ENCODE measurements at regions not wholly inside any gene's neighbourhood (a gene's known extent, or its start where the extent isn't known, plus 50 kb on each side); places are given as distances from the start of the nearest gene placed in this dataset.

GRCh38 chr1:117278531-117278930 is 67.8 kb upstream of the VTCN1 start:
- H3K4me1 ChIP-seq = no peaks in the 10 kb centered on the region
- TF ChIP-seq CTCF (IDR thresholded peaks at IDR 0.05) = no peak
- no peak for DNase-seq (ENCODE audit: low spot score)
- H3K4me3 ChIP-seq = no peak overlapping the region
- no peaks in the 10 kb centered on the region for H3K36me3 ChIP-seq
- H3K27me3 ChIP-seq = no peaks in the 10 kb centered on the region
- no peak overlapping the region for H3K27ac ChIP-seq
- no peaks in the 10 kb centered on the region for H3K9me3 ChIP-seq

DNA sequence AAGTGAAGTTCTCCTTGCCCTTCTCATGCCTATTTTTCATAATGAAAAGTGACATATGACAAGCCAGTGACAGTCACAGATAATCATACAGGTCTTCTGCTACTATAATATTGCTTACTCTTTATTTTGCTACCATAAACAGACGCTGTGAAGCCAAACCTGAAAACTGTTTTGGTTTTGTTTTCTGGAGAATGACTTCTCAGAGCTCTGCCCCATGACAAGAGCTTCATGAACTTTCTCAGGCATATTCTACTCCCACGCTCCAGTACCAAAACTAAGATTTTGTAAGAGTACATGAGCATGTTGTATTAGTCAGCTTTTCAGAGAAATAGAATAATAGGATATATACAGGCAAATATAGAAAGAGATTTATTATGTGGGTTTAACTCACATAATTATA is 64.3 kb upstream of the VTCN1 start:
- no peak for TF ChIP-seq CTCF (IDR thresholded peaks at IDR 0.05)
- H3K4me3 ChIP-seq = no peak overlapping the region
- DNase-seq (ENCODE audit: low spot score) = no peak

DNA sequence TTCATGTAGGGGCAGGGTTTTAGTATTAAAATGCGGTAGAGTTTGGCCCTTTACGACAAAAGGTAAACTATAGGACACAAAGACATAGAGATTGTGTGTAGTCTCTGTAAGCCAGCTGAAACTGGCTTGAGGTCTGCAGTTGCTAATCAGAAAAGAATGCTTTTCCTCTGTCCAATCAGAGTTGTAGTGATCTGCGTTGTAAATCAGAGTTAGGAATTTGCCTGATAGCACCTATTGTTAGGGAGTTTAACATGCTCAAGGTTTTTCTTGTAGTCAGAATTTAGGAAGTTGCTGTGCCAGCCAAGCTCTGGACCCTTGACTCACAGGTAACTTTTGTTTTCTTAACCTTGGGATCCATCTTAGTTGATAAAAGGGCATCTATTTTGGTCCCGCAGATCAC is 61.2 kb upstream of the VTCN1 start:
- DNase-seq (ENCODE audit: low spot score) = no peak
- no peaks in the 10 kb centered on the region for H3K27me3 ChIP-seq
- TF ChIP-seq CTCF (IDR thresholded peaks at IDR 0.05) = no peak

More for the DNA sequence above, 64.3 kb upstream of the VTCN1 start:
- H3K27me3 ChIP-seq = no peaks in the 10 kb centered on the region
- no peak overlapping the region for H3K27ac ChIP-seq
- H3K9me3 ChIP-seq = peaks cover 0 to 7% of the 10 kb centered on the region in 2 donors
- no peaks in the 10 kb centered on the region for H3K36me3 ChIP-seq
- no peaks in the 10 kb centered on the region for H3K4me1 ChIP-seq

GRCh38 chr1:117271129-117271528 is 60.4 kb upstream of the VTCN1 start:
- Histone ChIP-seq H3K4me1 (peaks cover 0 to 4% of the 10 kb centered on the region in 2 donors), H3K36me3 (no peaks in the 10 kb centered on the region), H3K9me3 (peaks cover 0 to 7% of the 10 kb centered on the region in 2 donors), H3K27ac (no peak overlapping the region), H3K4me3 (no peak overlapping the region), H3K27me3 (no peaks in the 10 kb centered on the region)
- DNase-seq (ENCODE audit: low spot score) = no peak
- TF ChIP-seq CTCF (IDR thresholded peaks at IDR 0.05) = no peak

More for the DNA sequence above, 61.2 kb upstream of the VTCN1 start:
- peaks cover 0 to 4% of the 10 kb centered on the region in 2 donors for H3K4me1 ChIP-seq
- no peak overlapping the region for H3K27ac ChIP-seq
- no peaks in the 10 kb centered on the region for H3K36me3 ChIP-seq
- peaks cover 0 to 7% of the 10 kb centered on the region in 2 donors for H3K9me3 ChIP-seq
- no peak overlapping the region for H3K4me3 ChIP-seq

GRCh38 chr1:117270679-117271078 is 60.0 kb upstream of the VTCN1 start:
- H3K9me3 ChIP-seq = peaks cover 0 to 7% of the 10 kb centered on the region in 2 donors
- no peak for TF ChIP-seq CTCF (IDR thresholded peaks at IDR 0.05)
- no peaks in the 10 kb centered on the region for H3K27me3 ChIP-seq

More at GRCh38 chr1:117270679-117271078, 60.0 kb upstream of the VTCN1 start:
- Histone ChIP-seq H3K4me3 (no peak overlapping the region), H3K27ac (no peak overlapping the region), H3K4me1 (peaks cover 0 to 4% of the 10 kb centered on the region in 2 donors), H3K36me3 (no peaks in the 10 kb centered on the region)
- DNase-seq (ENCODE audit: low spot score) = no peak
